Breast epithelium (tissue), 3 donors: ENCODE measurements at regions not wholly inside any gene's neighbourhood (a gene's known extent, or its start where the extent isn't known, plus 50 kb on each side); places are given as distances from the start of the nearest gene placed in this dataset.

Experiments
- CTCF ChIP-seq, 3 donors: fragments of 450-650 bp; IDR thresholded peaks; one replicate each; pipeline ENCODE4 v1.5.1; 2016 to 2017; ENCODE audit warnings: antibody characterized with exemption in 3 of 3, mild to moderate bottlenecking in 3 of 3, moderate library complexity in 3 of 3
- POLR2A ChIP-seq: fragments of 450-650 bp; IDR thresholded peaks from one replicate; pipeline ENCODE4 v1.6.1; 2016; ENCODE audit warnings: antibody characterized with exemption, mild to moderate bottlenecking, moderate library complexity
- POLR2AphosphoS5 ChIP-seq, 3 donors: sonication (generic); formaldehyde crosslinking; IDR thresholded peaks; one replicate each; pipeline ENCODE4 v1.6.1; 2017; ENCODE audit warnings: antibody characterized with exemption in 3 of 3

GRCh38 chr10:4512196-4512595 is 313.8 kb upstream of the AKR1E2 start:
- no peak for TF ChIP-seq CTCF (IDR thresholded peaks at IDR 0.05)
- TF ChIP-seq POLR2A, result no peak
- TF ChIP-seq POLR2AphosphoS5 (IDR thresholded peaks at IDR 0.05), result no peak
